ENCODE measurements at regions not wholly inside any gene's neighbourhood (a gene's known extent, or its start where the extent isn't known, plus 50 kb on each side); places are given as distances from the start of the nearest gene placed in this dataset.
"Not testable (repeated sequence)": the region's sequence is repeated elsewhere in the genome, so short reads cannot be mapped to it uniquely, and the experiment has no call there.

DNA sequence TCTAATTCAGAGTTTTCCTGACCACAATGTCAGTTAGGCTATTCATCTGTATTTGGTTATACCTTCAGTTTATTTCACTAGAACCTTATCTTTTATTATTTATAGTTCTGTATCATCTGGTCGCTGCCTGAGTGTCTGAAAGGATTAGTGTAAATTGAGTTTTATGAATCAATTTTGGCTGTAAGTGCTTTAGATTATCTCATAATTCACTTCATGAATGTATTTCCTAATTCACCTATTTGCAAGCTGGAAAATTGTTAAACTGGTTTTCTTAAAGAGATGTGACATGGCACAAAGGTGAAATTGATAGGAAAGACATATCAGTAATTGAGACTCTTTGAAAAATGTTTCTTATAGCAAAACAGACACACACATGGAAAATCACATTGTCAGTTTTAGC is 242.4 kb upstream of the ACO1 start:
- POLR2A ChIA-PET, result no interaction called here
- Histone ChIP-seq H3K4me1 (replicated peaks in 1 of 2; ENCODE audit: control insufficient read depth in 2 of 2, insufficient read depth in 2 of 2, low read length in 2 of 2) (no peaks in the 10 kb centered on the region), H3K27ac (ENCODE audit: extremely low read depth, low read depth, low read length) (no peak overlapping the region), H4K20me1 (replicated peaks; ENCODE audit: control insufficient read depth, insufficient read depth, low read length) (no peaks in the 10 kb centered on the region), H3K9me1 (ENCODE audit: control insufficient read depth, insufficient read depth, low read length) (no peaks in the 10 kb centered on the region), H3K36me3 (ENCODE audit: control insufficient read depth, insufficient read depth, low read length) (no peaks in the 10 kb centered on the region), H3K27me3 (ENCODE audit: control insufficient read depth in 2 of 2, insufficient read depth in 2 of 2, low read length in 2 of 2) (no peaks in the 10 kb centered on the region), H3K4me2 (ENCODE audit: insufficient read depth, low read length) (no peak overlapping the region), H3K79me2 (ENCODE audit: control insufficient read depth, insufficient read depth, low read length) (no peaks in the 10 kb centered on the region), H3K9ac (ENCODE audit: insufficient read depth in 1 of 2, low read depth in 2 of 2, low read length in 2 of 2) (no peak overlapping the region), H3K9me3 (replicated peaks; ENCODE audit: control insufficient read depth, insufficient read depth, low read depth, low read length) (no peaks in the 10 kb centered on the region), H3K4me3 (no peak overlapping the region), H2AFZ (ENCODE audit: low read depth, low read length) (no peak overlapping the region)
- intact Hi-C loops (cut with micrococcal nuclease), result no loop called here
- no peak for DNase-seq (ENCODE audit: extremely low read depth in 1 of 4, low spot score in 3 of 4)
- 0% methylated on average over 1 of the region's 1 CpG for WGBS (ENCODE audit: insufficient coverage, low coverage, missing lambda C conversion rate)
- ATAC-seq, result no peak
- no TSS peak for BruUV-seq (replicated peaks)
- in situ Hi-C loops (cut with MboI), result no loop called here
- no peak for TF ChIP-seq PHF20 (IDR thresholded peaks at IDR 0.05; ENCODE audit: partially characterized antibody)
- no peak for TF ChIP-seq HDAC3 (IDR thresholded peaks at IDR 0.05; ENCODE audit: borderline replicate concordance, partially characterized antibody)
- no peak for TF ChIP-seq MYNN (IDR thresholded peaks at IDR 0.05)
- no peak for TF ChIP-seq MYNN (CRISPR knock-in tag; IDR thresholded peaks at IDR 0.05)
- TF ChIP-seq HCFC1 (IDR thresholded peaks at IDR 0.05; ENCODE audit: low read depth, low read length), result no peak
- no peak for FAIRE-seq
- CTCF ChIA-PET (ENCODE audit: low intra/inter-chr PET ratio), result no interaction called here

DNA sequence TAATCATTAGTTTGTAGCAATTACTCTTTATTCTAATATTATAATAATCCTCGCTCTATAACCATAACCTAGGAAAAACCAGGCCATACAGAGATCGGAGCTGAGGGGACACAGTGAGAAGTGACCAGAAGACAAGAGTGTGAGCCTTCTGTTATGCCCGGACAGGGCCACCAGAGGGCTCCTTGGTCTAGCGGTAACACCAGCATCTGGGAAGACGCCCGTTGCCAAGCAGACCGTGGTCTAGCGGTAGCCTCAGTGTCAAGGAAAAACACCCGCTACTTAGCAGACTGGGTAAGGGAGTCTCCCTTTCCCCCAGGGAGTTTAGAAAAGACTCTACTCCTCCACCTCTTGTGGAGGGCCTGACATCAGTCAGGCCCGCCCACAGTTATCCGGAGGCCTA is 235.9 kb upstream of the ACO1 start:
- CTCF ChIA-PET (ENCODE audit: low intra/inter-chr PET ratio); intact Hi-C loops (cut with micrococcal nuclease): not testable (repeated sequence)
- WGBS (ENCODE audit: insufficient coverage, low coverage, missing lambda C conversion rate), result 6% methylated on average over 2 of the region's 11 CpGs

More for the DNA sequence above, 235.9 kb upstream of the ACO1 start:
- DNase-seq (ENCODE audit: extremely low read depth in 1 of 4, low spot score in 3 of 4); H3K9me3 ChIP-seq (replicated peaks; ENCODE audit: control insufficient read depth, insufficient read depth, low read depth, low read length); BruUV-seq (replicated peaks); FAIRE-seq; H4K20me1 ChIP-seq (replicated peaks; ENCODE audit: control insufficient read depth, insufficient read depth, low read length); H3K27ac ChIP-seq (ENCODE audit: extremely low read depth, low read depth, low read length); H3K36me3 ChIP-seq (ENCODE audit: control insufficient read depth, insufficient read depth, low read length); POLR2A ChIA-PET; H3K79me2 ChIP-seq (ENCODE audit: control insufficient read depth, insufficient read depth, low read length); H2AFZ ChIP-seq (ENCODE audit: low read depth, low read length); H3K4me1 ChIP-seq (replicated peaks in 1 of 2; ENCODE audit: control insufficient read depth in 2 of 2, insufficient read depth in 2 of 2, low read length in 2 of 2); in situ Hi-C loops (cut with MboI); ATAC-seq; H3K9ac ChIP-seq (ENCODE audit: insufficient read depth in 1 of 2, low read depth in 2 of 2, low read length in 2 of 2); H3K4me2 ChIP-seq (ENCODE audit: insufficient read depth, low read length); H3K4me3 ChIP-seq; H3K9me1 ChIP-seq (ENCODE audit: control insufficient read depth, insufficient read depth, low read length); H3K27me3 ChIP-seq (ENCODE audit: control insufficient read depth in 2 of 2, insufficient read depth in 2 of 2, low read length in 2 of 2): not testable (repeated sequence)

Data from K562 (cell line).